ENCODE measurements at regions not wholly inside any gene's neighbourhood (a gene's known extent, or its start where the extent isn't known, plus 50 kb on each side); places are given as distances from the start of the nearest gene placed in this dataset.

- no peak for TF ChIP-seq CHD7 (IDR thresholded peaks at IDR 0.05; ENCODE audit: insufficient replicate concordance, low read length)
- no peak for TF ChIP-seq SAP30 (IDR thresholded peaks at IDR 0.05; ENCODE audit: insufficient read depth, insufficient replicate concordance, low read length)
- TF ChIP-seq BRCA1 (IDR thresholded peaks at IDR 0.05; ENCODE audit: low read depth, low read length) = no peak
- no peak for TF ChIP-seq RNF2 (IDR thresholded peaks at IDR 0.05; ENCODE audit: borderline replicate concordance, low read depth, low read length, missing control alignments, poor library complexity, severe bottlenecking)
- no peak for TF ChIP-seq RFX5 (IDR thresholded peaks at IDR 0.05; ENCODE audit: borderline replicate concordance, low read depth, low read length)
- no peak for TF ChIP-seq RBBP5 (IDR thresholded peaks at IDR 0.05; ENCODE audit: borderline replicate concordance, low read depth, low read length)
- TF ChIP-seq POU5F1 (IDR thresholded peaks at IDR 0.05; ENCODE audit: low read depth, low read length) = no peak
- no peak for TF ChIP-seq CREB1 (IDR thresholded peaks at IDR 0.05)
- TF ChIP-seq HDAC2 (IDR thresholded peaks at IDR 0.05; ENCODE audit: borderline replicate concordance in 1 of 2, low read depth in 2 of 2, low read length in 2 of 2) = no peak
- no peak for TF ChIP-seq JUN (IDR thresholded peaks at IDR 0.05; ENCODE audit: low read depth, low read length)
- no peak for TF ChIP-seq NANOG (IDR thresholded peaks at IDR 0.05; ENCODE audit: insufficient read depth, low read depth, low read length, poor library complexity, severe bottlenecking)
Observed at GRCh38 chr12:74119811-74120362, 417.7 kb upstream of the ATXN7L3B start (continued).

Data from H1 (cell line).